GM12878 (cell line): ENCODE measurements at regions not wholly inside any gene's neighbourhood (a gene's known extent, or its start where the extent isn't known, plus 50 kb on each side); places are given as distances from the start of the nearest gene placed in this dataset.

Source experiments
- IRF5 ChIP-seq: fragments of 450-650 bp; IDR thresholded peaks from 2 replicates; pipeline ENCODE4 v1.6.1; 2017; ENCODE audit warnings: borderline replicate concordance
- NFYB ChIP-seq: IDR thresholded peaks from 2 replicates; pipeline ENCODE4 v1.6.1; 2011; ENCODE audit warnings: low read depth, mild to moderate bottlenecking, low read length, improper control_type of control experiment, moderate library complexity; ENCODE audit not compliant: insufficient read depth
- POLR2A ChIP-seq: IDR thresholded peaks from 2 replicates; pipeline ENCODE4 v1.6.1; 2011; ENCODE audit warnings: low read depth, mild to moderate bottlenecking, low read length
- RCOR1 ChIP-seq: conservative IDR thresholded peaks from 2 replicates; pipeline ENCODE4 v1.6.1; 2012; ENCODE audit warnings: low read depth, low read length, improper control_type of control experiment
- RUNX3 ChIP-seq: IDR thresholded peaks from 2 replicates; pipeline ENCODE4 v1.6.1; 2012; ENCODE audit warnings: low read length, inconsistent platforms
- SMC3 ChIP-seq: IDR thresholded peaks from 2 replicates; pipeline ENCODE4 v1.6.1; 2011; ENCODE audit warnings: low read length, improper control_type of control experiment, borderline replicate concordance
- YY1 ChIP-seq: IDR thresholded peaks from 2 replicates; pipeline ENCODE4 v1.6.1; 2011; ENCODE audit warnings: low read depth, mild to moderate bottlenecking, low read length
- ZBTB33 ChIP-seq: fragments of 450-650 bp; IDR thresholded peaks from 2 replicates; pipeline ENCODE4 v1.6.1; 2017; ENCODE audit warnings: mild to moderate bottlenecking
- ZBTB40 ChIP-seq: fragments of 450-650 bp; IDR thresholded peaks from 2 replicates; pipeline ENCODE4 v1.6.1; 2016; ENCODE audit warnings: mild to moderate bottlenecking, moderate library complexity, borderline replicate concordance
- TF ChIP-seq, protein P1 (sequence below): fragments of 450-650 bp; formaldehyde crosslinking; IDR thresholded peaks from 2 replicates; pipeline ENCODE4 v1.4.0; 2022; ENCODE audit warnings: mild to moderate bottlenecking, moderate library complexity

DNA sequence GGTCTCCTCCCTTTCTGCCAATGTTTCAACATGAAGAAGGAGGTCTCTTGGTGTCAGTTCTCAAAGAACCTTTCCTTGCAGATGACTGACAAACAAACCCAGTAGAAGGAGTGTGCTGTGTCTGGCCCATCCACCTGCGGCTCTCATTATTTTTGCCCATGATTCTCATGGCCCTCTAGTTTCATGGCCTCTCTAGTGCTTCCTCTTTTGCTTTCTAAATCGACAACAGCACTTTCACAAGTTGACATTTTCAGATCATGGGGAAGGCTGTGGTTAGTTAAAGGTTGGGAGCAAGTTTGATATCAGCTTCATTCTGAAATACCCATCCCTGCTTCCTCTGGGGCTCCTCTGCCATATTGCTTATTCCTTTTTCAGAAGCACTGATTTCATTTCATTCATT lies 805.2 kb downstream of the SLC4A3 start (continued):
- TF ChIP-seq YY1 (0 out of 2 replicates have a peak, but pooled peaks have one; percentile 33), IRF5 (no peak), ZBTB33 (no peak), SMC3 (no peak), RCOR1 (no peak), NFYB (no peak), ZBTB40 (no peak), POLR2A (no peak), RUNX3 (peak; percentile 60)
- TF ChIP-seq, protein P1, sequence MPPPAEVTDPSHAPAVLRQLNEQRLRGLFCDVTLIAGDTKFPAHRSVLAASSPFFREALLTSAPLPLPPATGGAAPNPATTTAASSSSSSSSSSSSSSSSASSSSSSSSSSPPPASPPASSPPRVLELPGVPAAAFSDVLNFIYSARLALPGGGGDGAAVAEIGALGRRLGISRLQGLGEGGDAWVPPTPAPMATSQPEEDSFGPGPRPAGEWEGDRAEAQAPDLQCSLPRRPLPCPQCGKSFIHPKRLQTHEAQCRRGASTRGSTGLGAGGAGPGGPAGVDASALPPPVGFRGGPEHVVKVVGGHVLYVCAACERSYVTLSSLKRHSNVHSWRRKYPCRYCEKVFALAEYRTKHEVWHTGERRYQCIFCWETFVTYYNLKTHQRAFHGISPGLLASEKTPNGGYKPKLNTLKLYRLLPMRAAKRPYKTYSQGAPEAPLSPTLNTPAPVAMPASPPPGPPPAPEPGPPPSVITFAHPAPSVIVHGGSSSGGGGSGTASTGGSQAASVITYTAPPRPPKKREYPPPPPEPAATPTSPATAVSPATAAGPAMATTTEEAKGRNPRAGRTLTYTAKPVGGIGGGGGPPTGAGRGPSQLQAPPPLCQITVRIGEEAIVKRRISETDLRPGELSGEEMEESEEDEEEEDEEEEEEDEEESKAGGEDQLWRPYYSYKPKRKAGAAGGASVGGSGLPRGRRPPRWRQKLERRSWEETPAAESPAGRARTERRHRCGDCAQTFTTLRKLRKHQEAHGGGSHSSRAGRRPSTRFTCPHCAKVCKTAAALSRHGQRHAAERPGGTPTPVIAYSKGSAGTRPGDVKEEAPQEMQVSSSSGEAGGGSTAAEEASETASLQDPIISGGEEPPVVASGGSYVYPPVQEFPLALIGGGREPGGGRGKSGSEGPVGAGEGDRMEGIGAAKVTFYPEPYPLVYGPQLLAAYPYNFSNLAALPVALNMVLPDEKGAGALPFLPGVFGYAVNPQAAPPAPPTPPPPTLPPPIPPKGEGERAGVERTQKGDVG: no peak
